ENCODE measurements at regions not wholly inside any gene's neighbourhood (a gene's known extent, or its start where the extent isn't known, plus 50 kb on each side); places are given as distances from the start of the nearest gene placed in this dataset.

DNA sequence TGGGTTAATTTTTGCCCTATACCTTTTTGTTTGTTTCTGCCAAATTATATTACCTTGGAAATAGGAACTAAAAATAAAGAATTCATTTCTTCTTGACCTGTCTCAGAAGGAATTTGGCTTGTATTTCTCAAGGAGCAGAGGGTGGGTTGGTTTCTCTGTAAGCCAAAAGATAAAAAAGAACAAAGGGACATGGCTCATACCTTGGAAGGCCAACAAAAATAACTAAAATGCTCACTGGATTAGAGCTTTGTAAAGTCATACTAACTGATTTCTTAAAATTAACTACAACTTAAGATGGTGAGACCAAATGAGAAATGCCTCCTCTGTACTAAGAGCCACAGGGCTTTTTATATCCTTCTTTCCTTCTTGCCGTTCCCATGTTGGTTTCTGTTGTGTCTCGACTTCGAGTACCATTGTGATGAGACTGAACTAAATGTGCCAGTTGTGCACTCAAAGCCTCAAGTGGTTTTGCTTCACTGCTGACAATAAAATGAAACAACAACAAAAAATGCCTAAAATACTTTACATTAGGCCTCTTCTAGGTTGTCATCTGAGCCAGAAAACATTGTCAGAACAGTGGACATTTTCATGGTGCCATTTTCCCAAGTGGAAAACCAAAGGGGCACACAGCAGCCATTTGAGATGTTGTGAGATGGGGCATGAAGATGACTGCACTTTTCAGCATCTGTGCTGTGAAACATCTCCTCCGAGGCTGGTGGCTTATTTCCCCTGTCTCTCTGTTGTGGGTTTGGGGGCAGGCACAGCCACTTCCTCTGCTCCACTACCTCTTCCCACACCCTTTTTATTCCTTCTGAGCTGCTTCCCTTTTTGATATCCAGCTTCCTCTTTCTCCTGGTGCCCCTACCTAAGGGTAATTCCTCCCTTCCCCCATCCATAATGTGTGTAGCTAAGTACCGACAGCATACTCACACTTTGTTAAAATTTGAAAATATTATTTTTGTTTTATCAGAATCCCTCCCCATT, 51.8 kb upstream of the AGR3 start:
- TF ChIP-seq POLR2AphosphoS5 (IDR thresholded peaks at IDR 0.05) (no peak), POLR2A (IDR thresholded peaks at IDR 0.05) (no peak), EP300 (IDR thresholded peaks at IDR 0.05) (no peak)
- TF ChIP-seq, protein P1, sequence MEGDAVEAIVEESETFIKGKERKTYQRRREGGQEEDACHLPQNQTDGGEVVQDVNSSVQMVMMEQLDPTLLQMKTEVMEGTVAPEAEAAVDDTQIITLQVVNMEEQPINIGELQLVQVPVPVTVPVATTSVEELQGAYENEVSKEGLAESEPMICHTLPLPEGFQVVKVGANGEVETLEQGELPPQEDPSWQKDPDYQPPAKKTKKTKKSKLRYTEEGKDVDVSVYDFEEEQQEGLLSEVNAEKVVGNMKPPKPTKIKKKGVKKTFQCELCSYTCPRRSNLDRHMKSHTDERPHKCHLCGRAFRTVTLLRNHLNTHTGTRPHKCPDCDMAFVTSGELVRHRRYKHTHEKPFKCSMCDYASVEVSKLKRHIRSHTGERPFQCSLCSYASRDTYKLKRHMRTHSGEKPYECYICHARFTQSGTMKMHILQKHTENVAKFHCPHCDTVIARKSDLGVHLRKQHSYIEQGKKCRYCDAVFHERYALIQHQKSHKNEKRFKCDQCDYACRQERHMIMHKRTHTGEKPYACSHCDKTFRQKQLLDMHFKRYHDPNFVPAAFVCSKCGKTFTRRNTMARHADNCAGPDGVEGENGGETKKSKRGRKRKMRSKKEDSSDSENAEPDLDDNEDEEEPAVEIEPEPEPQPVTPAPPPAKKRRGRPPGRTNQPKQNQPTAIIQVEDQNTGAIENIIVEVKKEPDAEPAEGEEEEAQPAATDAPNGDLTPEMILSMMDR (IDR thresholded peaks at IDR 0.05): no peak
- Histone ChIP-seq H3K4me1 (peaks cover 0 to 19% (median 6%) of the 10 kb centered on the region in 4 donors), H3K27ac (no peak overlapping the region), H3K4me3 (no peak overlapping the region), H3K36me3 (no peaks in the 10 kb centered on the region), H3K27me3 (no peaks in the 10 kb centered on the region), H3K9me3 (no peaks in the 10 kb centered on the region)
- 60 to 65% methylated on average over 5 of the region's 5 CpGs for WGBS, 2 donors
- ATAC-seq (ENCODE audit: low FRiP score in 2 of 2) (peak; percentile 30 to 80), DNase-seq (peak in 1 of 2 donors; percentile 48)

DNA sequence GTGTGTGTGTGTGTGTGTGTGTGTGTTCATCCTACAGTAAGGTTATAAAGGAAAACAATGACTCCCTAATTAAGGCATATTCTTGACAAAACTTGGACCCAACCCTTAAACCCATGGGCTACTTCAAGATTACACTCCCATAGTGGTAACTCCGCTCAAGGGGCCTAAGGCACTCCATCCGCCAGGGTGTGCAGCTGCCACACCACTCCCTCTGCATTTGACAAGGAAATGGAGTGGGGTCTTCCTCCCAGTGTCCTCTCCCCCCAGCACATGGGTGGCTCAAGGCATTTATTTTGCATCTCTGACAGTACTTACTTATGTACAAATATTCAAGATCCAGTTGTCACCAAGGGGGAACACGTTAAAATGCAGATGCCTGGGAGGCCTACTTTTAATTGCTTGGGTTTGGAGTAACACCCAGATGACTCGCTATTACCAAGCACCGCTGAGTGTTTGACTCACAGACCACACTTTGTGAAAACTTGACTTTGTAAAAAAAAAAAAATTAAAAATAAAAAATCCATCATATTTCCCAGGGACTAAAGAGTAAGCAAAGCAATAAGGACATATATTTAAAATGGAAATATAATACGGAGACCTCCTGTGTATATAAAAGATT, 53.0 kb upstream of the AGR3 start:
- H3K36me3 ChIP-seq: no peaks in the 10 kb centered on the region
- WGBS, 2 donors: 77 to 81% methylated on average over 6 of the region's 6 CpGs
- H3K4me3 ChIP-seq: no peak overlapping the region
- no peak for DNase-seq
- no peaks in the 10 kb centered on the region for H3K9me3 ChIP-seq
- ATAC-seq (ENCODE audit: low FRiP score in 2 of 2): no peak
- no peaks in the 10 kb centered on the region for H3K27me3 ChIP-seq
- no peak overlapping the region for H3K27ac ChIP-seq
- no peak for TF ChIP-seq POLR2A (IDR thresholded peaks at IDR 0.05)
- TF ChIP-seq, protein P1 (IDR thresholded peaks at IDR 0.05): no peak
- H3K4me1 ChIP-seq: peaks cover 0 to 19% (median 4%) of the 10 kb centered on the region in 4 donors

DNA sequence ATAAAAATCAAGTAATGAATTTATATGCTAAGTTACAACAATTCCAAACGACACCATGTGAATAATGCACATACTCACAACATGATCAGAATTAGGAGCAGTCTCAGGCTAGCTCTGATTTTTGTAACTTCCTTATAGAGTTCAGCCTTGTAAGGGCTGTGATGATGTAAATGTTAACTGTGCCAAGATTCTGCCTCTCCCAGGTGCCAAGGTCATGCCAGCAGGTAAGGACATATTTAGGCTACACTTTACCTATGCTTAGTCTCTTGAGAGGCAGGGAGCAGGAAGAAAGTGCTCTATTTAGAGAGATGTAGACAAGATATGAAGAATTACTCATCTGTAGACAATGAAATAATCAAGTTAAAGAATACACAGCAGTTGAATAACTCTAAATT, 53.6 kb upstream of the AGR3 start:
- Histone ChIP-seq H3K27me3 (no peaks in the 10 kb centered on the region), H3K4me3 (no peak overlapping the region), H3K36me3 (no peaks in the 10 kb centered on the region), H3K27ac (no peak overlapping the region), H3K9me3 (no peaks in the 10 kb centered on the region), H3K4me1 (peaks cover 0 to 19% (median 4%) of the 10 kb centered on the region in 4 donors)
- TF ChIP-seq, protein P1 (IDR thresholded peaks at IDR 0.05): no peak
- TF ChIP-seq POLR2AphosphoS5 (IDR thresholded peaks at IDR 0.05) (no peak), EP300 (IDR thresholded peaks at IDR 0.05) (no peak), POLR2A (IDR thresholded peaks at IDR 0.05) (no peak)
- DNase-seq (no peak), ATAC-seq (ENCODE audit: low FRiP score in 2 of 2) (no peak)
- 79 to 93% methylated on average over 1 of the region's 1 CpG for WGBS, 2 donors

DNA sequence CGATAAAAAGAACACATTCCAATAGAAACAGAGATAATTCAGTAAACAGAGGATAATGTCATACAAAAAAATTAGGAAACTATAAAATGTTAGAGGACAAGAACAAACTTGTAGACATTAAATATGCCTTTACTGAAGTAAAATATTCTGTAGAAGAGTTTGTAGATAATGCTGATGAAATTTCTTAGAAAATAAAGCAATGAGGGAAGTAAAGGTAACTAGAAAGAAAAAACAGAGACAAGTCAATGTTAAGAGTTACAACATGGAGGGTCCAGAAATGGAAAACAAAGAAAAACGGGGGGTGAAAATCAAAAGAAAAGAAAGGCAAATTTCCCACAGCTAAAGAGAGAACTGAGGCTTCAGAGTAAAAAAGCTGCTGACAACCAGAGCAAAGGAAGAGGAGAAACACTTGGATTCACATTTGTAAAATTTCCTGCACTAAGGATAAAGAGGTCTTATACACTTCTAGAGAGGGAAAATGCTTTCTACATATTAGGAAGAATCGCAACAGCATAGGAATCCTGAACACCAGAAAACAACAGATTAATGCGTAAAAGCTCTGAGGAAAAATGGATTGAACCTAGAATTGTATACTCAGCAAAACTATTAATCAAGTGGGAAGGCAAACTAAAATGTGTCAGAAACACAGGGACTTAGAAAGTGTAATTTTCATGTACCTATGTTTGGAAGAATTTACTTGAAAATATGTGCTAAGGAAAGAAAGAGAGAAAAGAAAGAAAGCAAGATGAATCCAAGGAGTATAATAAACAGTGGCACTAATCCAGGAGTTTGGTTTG, 55.0 kb upstream of the AGR3 start:
- H3K36me3 ChIP-seq: no peaks in the 10 kb centered on the region

More for the DNA sequence above, 55.0 kb upstream of the AGR3 start:
- Histone ChIP-seq H3K4me3 (no peak overlapping the region), H3K9me3 (no peaks in the 10 kb centered on the region), H3K27ac (no peak overlapping the region), H3K4me1 (peaks cover 4 to 19% (median 6%) of the 10 kb centered on the region in 4 donors), H3K27me3 (no peaks in the 10 kb centered on the region)
- DNase-seq (no peak), ATAC-seq (ENCODE audit: low FRiP score in 2 of 2) (no peak)
- TF ChIP-seq POLR2AphosphoS5 (IDR thresholded peaks at IDR 0.05): no peak
- TF ChIP-seq EP300 (IDR thresholded peaks at IDR 0.05): no peak
- no peak for TF ChIP-seq POLR2A (IDR thresholded peaks at IDR 0.05)
- TF ChIP-seq, protein P1 (IDR thresholded peaks at IDR 0.05): no peak
- 92 to 97% methylated on average over 4 of the region's 4 CpGs for WGBS, 2 donors
